ENCODE measurements at regions not wholly inside any gene's neighbourhood (a gene's known extent, or its start where the extent isn't known, plus 50 kb on each side); places are given as distances from the start of the nearest gene placed in this dataset.
A peak's percentile ranks its signal among the peaks of the same experiment; 100 is the strongest.

GRCh38 chr4:151472711-151473110, 63.7 kb downstream of the FHIP1A start:
- no peak for TF ChIP-seq CTCF (IDR thresholded peaks at IDR 0.05; ENCODE audit: low read depth, low read length)
- no peak for DNase-seq (ENCODE audit: extremely low read depth, low read depth)

GRCh38 chr4:151473521-151474097, 64.6 kb downstream of the FHIP1A start:
- DNase-seq (ENCODE audit: extremely low read depth, low read depth), result no peak
- TF ChIP-seq CTCF (IDR thresholded peaks at IDR 0.05; ENCODE audit: low read depth, low read length), result no peak

GRCh38 chr4:151475035-151475714, 66.2 kb downstream of the FHIP1A start:
- TF ChIP-seq CTCF (IDR thresholded peaks at IDR 0.05; ENCODE audit: low read depth, low read length), result no peak
- no peak for DNase-seq (ENCODE audit: extremely low read depth, low read depth)

- no peak for TF ChIP-seq CTCF (IDR thresholded peaks at IDR 0.05; ENCODE audit: low read depth, low read length)
- no peak for DNase-seq (ENCODE audit: extremely low read depth, low read depth)
Observed at GRCh38 chr4:151481813-151482212, 72.8 kb downstream of the FHIP1A start.

GRCh38 chr4:151484396-151485102, 75.6 kb downstream of the FHIP1A start:
- no peak for TF ChIP-seq CTCF (IDR thresholded peaks at IDR 0.05; ENCODE audit: low read depth, low read length)
- peak; percentile 18 for DNase-seq (ENCODE audit: extremely low read depth, low read depth)

GRCh38 chr4:151485541-151486131, 76.7 kb downstream of the FHIP1A start:
- no peak for DNase-seq (ENCODE audit: extremely low read depth, low read depth)

More at GRCh38 chr4:151485541-151486131, 76.7 kb downstream of the FHIP1A start:
- no peak for TF ChIP-seq CTCF (IDR thresholded peaks at IDR 0.05; ENCODE audit: low read depth, low read length)
